ENCODE measurements at regions not wholly inside any gene's neighbourhood (a gene's known extent, or its start where the extent isn't known, plus 50 kb on each side); places are given as distances from the start of the nearest gene placed in this dataset.

GRCh38 chr12:5257763-5258495 is 174.0 kb upstream of the NTF3 start:
- Histone ChIP-seq H3K27ac (ENCODE audit: low read depth) (no peak overlapping the region), H3K9me2 (ENCODE audit: insufficient read depth) (no peaks in the 10 kb centered on the region), H3F3A (replicated peaks; ENCODE audit: low read depth) (no peaks in the 10 kb centered on the region), H2AFZ (no peak overlapping the region), H3K36me3 (ENCODE audit: insufficient read depth) (no peaks in the 10 kb centered on the region), H3K4me1 (ENCODE audit: insufficient read depth) (peaks cover 20% of the 10 kb centered on the region), H3K79me2 (replicated peaks; ENCODE audit: insufficient read depth) (no peaks in the 10 kb centered on the region), H3K4me3 (no peak overlapping the region), H3K27me3 (ENCODE audit: insufficient read depth) (no peaks in the 10 kb centered on the region), H3K4me2 (no peak overlapping the region), H4K20me1 (replicated peaks; ENCODE audit: insufficient read depth) (no peaks in the 10 kb centered on the region)
- TF ChIP-seq JUNB (IDR thresholded peaks at IDR 0.05; ENCODE audit: unreplicated experiment) = no peak
- TF ChIP-seq, protein P1, sequence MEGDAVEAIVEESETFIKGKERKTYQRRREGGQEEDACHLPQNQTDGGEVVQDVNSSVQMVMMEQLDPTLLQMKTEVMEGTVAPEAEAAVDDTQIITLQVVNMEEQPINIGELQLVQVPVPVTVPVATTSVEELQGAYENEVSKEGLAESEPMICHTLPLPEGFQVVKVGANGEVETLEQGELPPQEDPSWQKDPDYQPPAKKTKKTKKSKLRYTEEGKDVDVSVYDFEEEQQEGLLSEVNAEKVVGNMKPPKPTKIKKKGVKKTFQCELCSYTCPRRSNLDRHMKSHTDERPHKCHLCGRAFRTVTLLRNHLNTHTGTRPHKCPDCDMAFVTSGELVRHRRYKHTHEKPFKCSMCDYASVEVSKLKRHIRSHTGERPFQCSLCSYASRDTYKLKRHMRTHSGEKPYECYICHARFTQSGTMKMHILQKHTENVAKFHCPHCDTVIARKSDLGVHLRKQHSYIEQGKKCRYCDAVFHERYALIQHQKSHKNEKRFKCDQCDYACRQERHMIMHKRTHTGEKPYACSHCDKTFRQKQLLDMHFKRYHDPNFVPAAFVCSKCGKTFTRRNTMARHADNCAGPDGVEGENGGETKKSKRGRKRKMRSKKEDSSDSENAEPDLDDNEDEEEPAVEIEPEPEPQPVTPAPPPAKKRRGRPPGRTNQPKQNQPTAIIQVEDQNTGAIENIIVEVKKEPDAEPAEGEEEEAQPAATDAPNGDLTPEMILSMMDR (conservative IDR thresholded peaks at IDR 0.05; ENCODE audit: low read depth in 2 of 2) = no peak
- no peak for TF ChIP-seq REST (IDR thresholded peaks at IDR 0.05; ENCODE audit: unreplicated experiment)
- no peak for TF ChIP-seq ZNF114 (CRISPR knock-in tag; IDR thresholded peaks at IDR 0.05)
- peaks cover 19% of the 10 kb centered on the region for H3K4me1 Mint-ChIP-seq
- no peaks in the 10 kb centered on the region for H3K27me3 Mint-ChIP-seq (ENCODE audit: insufficient read depth, low read depth, poor library complexity)
- no peaks in the 10 kb centered on the region for H3K36me3 Mint-ChIP-seq (ENCODE audit: low read depth)
- H3K4me3 Mint-ChIP-seq = no peak overlapping the region
- DNase-seq (ENCODE audit: low spot score) (no peak), ATAC-seq (no peak; the same call in 2 of the 3 replicates)
- H3K27ac Mint-ChIP-seq = no peak overlapping the region
- H3K9me3 Mint-ChIP-seq = no peaks in the 10 kb centered on the region

- Histone ChIP-seq H3K4me2 (peak overlapping the region; percentile 41; the same call in 1 of the 2 replicates), H3K4me1 (ENCODE audit: insufficient read depth) (peaks cover 20% of the 10 kb centered on the region), H3K4me3 (no peak overlapping the region), H3K27me3 (ENCODE audit: insufficient read depth) (no peaks in the 10 kb centered on the region), H3K9me2 (ENCODE audit: insufficient read depth) (no peaks in the 10 kb centered on the region), H3K27ac (ENCODE audit: low read depth) (no peak overlapping the region), H3K36me3 (ENCODE audit: insufficient read depth) (no peaks in the 10 kb centered on the region), H2AFZ (no peak overlapping the region), H3K79me2 (replicated peaks; ENCODE audit: insufficient read depth) (no peaks in the 10 kb centered on the region), H3F3A (replicated peaks; ENCODE audit: low read depth) (no peaks in the 10 kb centered on the region), H4K20me1 (replicated peaks; ENCODE audit: insufficient read depth) (no peaks in the 10 kb centered on the region)
- DNase-seq (ENCODE audit: low spot score) (no peak), ATAC-seq (peak; percentile 32)
- Mint-ChIP-seq H3K9me3 (no peaks in the 10 kb centered on the region), H3K36me3 (ENCODE audit: low read depth) (no peaks in the 10 kb centered on the region), H3K4me1 (peaks cover 19% of the 10 kb centered on the region), H3K4me3 (no peak overlapping the region), H3K27me3 (ENCODE audit: insufficient read depth, low read depth, poor library complexity) (no peaks in the 10 kb centered on the region), H3K27ac (no peak overlapping the region)
- TF ChIP-seq EZH2phosphoT487 (IDR thresholded peaks at IDR 0.05; ENCODE audit: unreplicated experiment) = no peak
- TF ChIP-seq ZNF114 (CRISPR knock-in tag; IDR thresholded peaks at IDR 0.05) = no peak
- TF ChIP-seq EZH2 (IDR thresholded peaks at IDR 0.05; ENCODE audit: low read depth, unreplicated experiment) = no peak
- no peak for TF ChIP-seq REST (IDR thresholded peaks at IDR 0.05; ENCODE audit: unreplicated experiment)
- no peak for TF ChIP-seq ZNF331 (CRISPR knock-in tag; IDR thresholded peaks at IDR 0.05; ENCODE audit: low read depth)
- TF ChIP-seq JUNB (IDR thresholded peaks at IDR 0.05; ENCODE audit: unreplicated experiment) = no peak
- no peak for TF ChIP-seq NANOG (IDR thresholded peaks at IDR 0.05; ENCODE audit: borderline replicate concordance)
- no peak for TF ChIP-seq CREB1 (CRISPR knock-in tag; IDR thresholded peaks at IDR 0.05; ENCODE audit: low read depth)
- no peak for TF ChIP-seq POLR2AphosphoS5 (IDR thresholded peaks at IDR 0.05; ENCODE audit: low read depth)
- no peak for TF ChIP-seq STAT1 (IDR thresholded peaks at IDR 0.05; ENCODE audit: unreplicated experiment)
- TF ChIP-seq, protein P1 (conservative IDR thresholded peaks at IDR 0.05; ENCODE audit: low read depth in 2 of 2) = no peak
Observed at GRCh38 chr12:5258498-5258897, 173.4 kb upstream of the NTF3 start.
